Type B pancreatic cell (in vitro differentiated cells): ENCODE measurements at regions not wholly inside any gene's neighbourhood (a gene's known extent, or its start where the extent isn't known, plus 50 kb on each side); places are given as distances from the start of the nearest gene placed in this dataset.

Experiments
- DNase-seq: peaks from one replicate; pipeline ENCODE4 v3.0.0; 2021; ENCODE audit warnings: mixed read lengths; ENCODE audit not compliant: unreplicated experiment; ENCODE audit errors: extremely low spot score
- H3K27ac Mint-ChIP-seq: 2 replicates; pipeline ENCODE4 v1.8.0; 2021; ENCODE audit warnings: mild to moderate bottlenecking, mixed read lengths
- H3K27me3 Mint-ChIP-seq: 2 replicates; pipeline ENCODE4 v1.8.0; 2021; ENCODE audit warnings: mixed read lengths
- H3K36me3 Mint-ChIP-seq: 2 replicates; pipeline ENCODE4 v1.8.0; 2021; ENCODE audit warnings: mixed read lengths
- H3K4me1 Mint-ChIP-seq: one replicate; pipeline ENCODE4 v1.8.0; 2021; ENCODE audit warnings: mixed read lengths; ENCODE audit not compliant: unreplicated experiment
- H3K4me3 Mint-ChIP-seq: 2 replicates; pipeline ENCODE4 v1.8.0; 2021; ENCODE audit warnings: mild to moderate bottlenecking, mixed read lengths
- H3K9me3 Mint-ChIP-seq: 2 replicates; pipeline ENCODE4 v1.8.0; 2021; ENCODE audit warnings: mixed read lengths
- CTCF ChIP-seq: fragments of 200-600 bp; sonication (generic); conservative IDR thresholded peaks from 2 replicates; pipeline ENCODE4 v1.5.0; 2021; ENCODE audit warnings: antibody characterized with exemption, mild to moderate bottlenecking

GRCh38 chr12:4852308-4852707 is 57.4 kb upstream of the KCNA1 start:
- Mint-ChIP-seq H3K27me3 (peaks cover 43% of the 10 kb centered on the region), H3K4me3 (no peak overlapping the region), H3K27ac (no peak overlapping the region), H3K4me1 (no peaks in the 10 kb centered on the region), H3K9me3 (no peaks in the 10 kb centered on the region), H3K36me3 (no peaks in the 10 kb centered on the region)
- no peak for DNase-seq
- no peak for TF ChIP-seq CTCF

- Mint-ChIP-seq H3K36me3 (no peaks in the 10 kb centered on the region), H3K4me3 (no peak overlapping the region), H3K27me3 (peaks cover 49% of the 10 kb centered on the region), H3K4me1 (peaks cover 5% of the 10 kb centered on the region), H3K27ac (no peak overlapping the region), H3K9me3 (no peaks in the 10 kb centered on the region)
- TF ChIP-seq CTCF = no peak
- DNase-seq = no peak
These were observed 56.8 kb upstream of the KCNA1 start for GRCh38 chr12:4852911-4853310.

- Mint-ChIP-seq H3K27me3 (peaks cover 70% of the 10 kb centered on the region), H3K4me3 (no peak overlapping the region), H3K9me3 (no peaks in the 10 kb centered on the region), H3K27ac (peak overlapping the region; percentile 49), H3K36me3 (no peaks in the 10 kb centered on the region), H3K4me1 (peaks cover 12% of the 10 kb centered on the region)
- peak; percentile 89 for TF ChIP-seq CTCF
- DNase-seq = no peak
These were observed 54.4 kb upstream of the KCNA1 start for GRCh38 chr12:4855121-4855924.

DNA sequence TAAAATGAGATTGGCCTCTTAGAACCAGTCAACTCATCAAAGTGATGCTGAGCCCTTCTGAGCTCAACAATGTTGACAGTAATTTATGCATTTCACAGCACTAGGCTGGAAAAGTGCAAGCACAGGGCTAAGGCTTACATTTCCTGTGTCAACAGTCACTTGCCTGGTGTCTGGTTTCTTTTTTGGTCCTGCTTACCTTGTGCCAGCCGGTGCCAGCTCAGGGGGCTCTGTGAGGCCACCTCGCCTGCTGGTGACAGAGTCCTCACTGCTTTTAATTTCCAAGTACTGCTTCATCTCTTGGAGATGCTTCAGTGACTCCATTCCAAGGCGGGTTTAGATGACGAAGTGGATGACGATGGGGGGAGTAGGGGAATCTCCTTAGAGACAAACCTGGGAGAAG is 53.1 kb upstream of the KCNA1 start:
- no peak for TF ChIP-seq CTCF
- H3K27ac Mint-ChIP-seq = no peak overlapping the region
- H3K27me3 Mint-ChIP-seq = peaks cover 81% of the 10 kb centered on the region

DNA sequence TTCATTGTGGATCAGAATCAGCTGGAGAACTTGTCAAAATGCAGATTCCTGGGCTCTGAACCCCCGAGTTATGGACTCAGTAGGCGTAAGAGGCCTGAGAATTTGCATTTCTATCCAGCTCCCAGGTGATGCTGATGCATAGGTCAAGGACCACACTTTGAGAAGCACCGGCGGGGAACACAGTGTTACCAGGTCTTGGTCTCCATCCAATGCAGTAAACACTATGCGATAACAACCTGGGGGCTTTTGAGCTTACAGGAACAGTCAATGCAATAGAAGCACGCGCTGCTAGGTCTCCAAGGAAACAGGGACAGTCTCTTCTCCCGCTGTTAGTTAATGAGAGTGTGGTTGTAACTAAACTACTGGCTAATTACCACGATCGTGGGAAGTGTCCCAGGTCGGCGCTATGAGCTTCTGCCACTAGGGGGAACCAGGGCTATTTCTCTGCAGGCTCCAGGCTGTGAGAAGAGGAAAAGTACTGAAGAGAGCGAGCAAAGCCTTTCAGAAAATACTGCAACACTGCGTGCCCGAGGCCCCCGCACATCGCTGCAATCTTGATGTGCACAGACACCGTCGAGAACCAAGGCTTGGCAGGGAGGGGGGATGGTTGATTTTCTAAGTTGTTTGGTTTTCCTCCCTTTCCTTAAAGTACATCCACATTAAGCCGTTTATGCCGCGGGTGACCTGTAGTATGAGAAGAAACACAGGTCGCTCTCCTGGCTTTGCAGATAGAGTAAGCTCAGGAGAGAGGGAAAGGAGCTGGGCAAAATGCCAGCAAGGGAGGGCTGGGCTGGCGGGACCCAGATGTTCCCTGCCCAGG is 52.0 kb upstream of the KCNA1 start:
- H3K9me3 Mint-ChIP-seq = no peaks in the 10 kb centered on the region
- H3K27ac Mint-ChIP-seq = peak overlapping the region; percentile 29
- peak overlapping the region; percentile 83 for H3K4me3 Mint-ChIP-seq
- H3K36me3 Mint-ChIP-seq = no peaks in the 10 kb centered on the region
- peak; percentile 81 for DNase-seq
- peak; percentile 94 for TF ChIP-seq CTCF
- peaks cover 84% of the 10 kb centered on the region for H3K27me3 Mint-ChIP-seq
- peaks cover 12% of the 10 kb centered on the region for H3K4me1 Mint-ChIP-seq

More for the DNA sequence above, 53.1 kb upstream of the KCNA1 start:
- Mint-ChIP-seq H3K36me3 (no peaks in the 10 kb centered on the region), H3K4me1 (peaks cover 12% of the 10 kb centered on the region), H3K4me3 (no peak overlapping the region), H3K9me3 (no peaks in the 10 kb centered on the region)
- DNase-seq = no peak
